Endothelial cell of hepatic sinusoid (primary cell): ENCODE measurements at regions not wholly inside any gene's neighbourhood (a gene's known extent, or its start where the extent isn't known, plus 50 kb on each side); places are given as distances from the start of the nearest gene placed in this dataset.

ENCODE experiments used
- in situ Hi-C: cut with HindIII; loops from 2 replicates; pipeline ENCODE4 v1.10.0; 2017; ENCODE audit warnings: low sequenced_read_pairs

- in situ Hi-C loops, result no loop called here
Measured at GRCh38 chr1:13965770-13966398, 265.9 kb downstream of the PRDM2 start.

- in situ Hi-C loops, result no loop called here
Measured at GRCh38 chr1:13967707-13968106, 267.7 kb downstream of the PRDM2 start.

- in situ Hi-C loops, result no loop called here
Measured at GRCh38 chr1:13968361-13968760, 268.4 kb downstream of the PRDM2 start.

GRCh38 chr1:13970631-13971247, 270.8 kb downstream of the PRDM2 start:
- in situ Hi-C loops, result no loop called here

- in situ Hi-C loops, result no loop called here
Measured at GRCh38 chr1:13976485-13976884, 276.5 kb downstream of the PRDM2 start.

GRCh38 chr1:13981142-13981541, 281.2 kb downstream of the PRDM2 start:
- in situ Hi-C loops, result no loop called here

- in situ Hi-C loops, result no loop called here
Measured at GRCh38 chr1:13983393-13983792, 283.4 kb downstream of the PRDM2 start.

GRCh38 chr1:13990939-13991338, 291.0 kb downstream of the PRDM2 start:
- in situ Hi-C loops, result no loop called here

GRCh38 chr1:13992489-13993285, 292.7 kb downstream of the PRDM2 start:
- in situ Hi-C loops, result no loop called here

- in situ Hi-C loops, result no loop called here
Measured at GRCh38 chr1:13994386-13994785, 294.4 kb downstream of the PRDM2 start.

- in situ Hi-C loops, result no loop called here
Measured at GRCh38 chr1:13996334-13996733, 296.3 kb downstream of the PRDM2 start.

- in situ Hi-C loops, result no loop called here
Measured at GRCh38 chr1:14003552-14003951, 303.6 kb downstream of the PRDM2 start.

- in situ Hi-C loops, result no loop called here
Measured at GRCh38 chr1:14009582-14009981, 309.6 kb downstream of the PRDM2 start.

GRCh38 chr1:14010476-14010875, 310.5 kb downstream of the PRDM2 start:
- in situ Hi-C loops, result no loop called here

- in situ Hi-C loops, result no loop called here
Measured at GRCh38 chr1:14011132-14011531, 311.1 kb downstream of the PRDM2 start.

- in situ Hi-C loops, result no loop called here
Measured at GRCh38 chr1:14011888-14012287, 311.9 kb downstream of the PRDM2 start.

- in situ Hi-C loops, result no loop called here
Measured at GRCh38 chr1:14014929-14015328, 314.9 kb downstream of the PRDM2 start.

- in situ Hi-C loops, result no loop called here
Measured at GRCh38 chr1:14015917-14016316, 315.9 kb downstream of the PRDM2 start.

GRCh38 chr1:14017531-14017961, 317.6 kb downstream of the PRDM2 start:
- in situ Hi-C loops, result no loop called here

- in situ Hi-C loops, result no loop called here
Measured at GRCh38 chr1:14019461-14019860, 319.5 kb downstream of the PRDM2 start.

- in situ Hi-C loops, result no loop called here
Measured at GRCh38 chr1:14020006-14020405, 320.0 kb downstream of the PRDM2 start.

- in situ Hi-C loops, result no loop called here
Measured at GRCh38 chr1:14027099-14027498, 327.1 kb downstream of the PRDM2 start.
